SK-N-SH (cell line): ENCODE measurements at regions not wholly inside any gene's neighbourhood (a gene's known extent, or its start where the extent isn't known, plus 50 kb on each side); places are given as distances from the start of the nearest gene placed in this dataset.

ENCODE experiments used
- MEF2A ChIP-seq: IDR thresholded peaks from 2 replicates; pipeline ENCODE4 v1.4.0; 2012; ENCODE audit warnings: low read depth, borderline replicate concordance
- RFX5 ChIP-seq: IDR thresholded peaks from 2 replicates; pipeline ENCODE4 v1.6.1; 2012; ENCODE audit warnings: mild to moderate bottlenecking, improper control_type of control experiment, low read length

- TF ChIP-seq RFX5, result no peak
- no peak for TF ChIP-seq MEF2A
Observed at GRCh38 chr1:82466891-82467290, 666.2 kb downstream of the ADGRL2 start.
